ENCODE measurements at regions not wholly inside any gene's neighbourhood (a gene's known extent, or its start where the extent isn't known, plus 50 kb on each side); places are given as distances from the start of the nearest gene placed in this dataset.

DNA sequence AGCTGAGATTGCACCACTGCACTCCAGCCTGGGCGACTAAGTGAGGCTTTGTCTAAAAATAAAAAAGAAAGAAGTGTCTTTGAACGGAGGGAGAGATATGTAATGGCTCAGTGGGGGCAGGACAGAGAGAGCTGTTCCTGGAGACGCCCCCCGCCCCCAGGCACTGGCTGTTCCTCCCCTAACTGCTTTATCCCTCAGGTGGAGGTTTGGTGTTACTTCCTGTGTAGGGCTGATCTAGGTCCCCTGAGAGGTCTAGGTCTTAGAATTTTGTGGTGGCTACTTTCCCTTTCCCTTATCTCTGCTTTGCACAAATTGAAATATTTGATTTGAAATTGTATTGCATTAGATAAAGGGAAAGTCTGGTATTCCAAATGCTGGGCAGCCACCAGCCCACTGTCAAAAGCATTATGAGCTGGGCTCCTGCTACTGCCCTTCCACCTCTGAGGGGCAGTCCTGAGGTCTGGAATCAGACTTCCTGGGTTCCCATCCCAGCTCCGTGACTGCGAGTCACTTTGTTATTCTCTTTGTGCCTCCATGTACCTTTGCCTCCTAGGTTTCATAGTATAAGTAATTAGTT is 134.8 kb upstream of the KIF26B start:
- H3K4me1 ChIP-seq (ENCODE audit: control insufficient read depth in 2 of 3, insufficient read depth in 2 of 3, low read depth in 1 of 3, low read length in 3 of 3): no peaks in the 10 kb centered on the region
- no peak overlapping the region for H3K9ac ChIP-seq (ENCODE audit: low read length in 3 of 3)
- no peak for FAIRE-seq
- H3K9me3 ChIP-seq (ENCODE audit: control insufficient read depth in 2 of 3, insufficient read depth in 1 of 3, low read length in 3 of 3): no peaks in the 10 kb centered on the region
- TF ChIP-seq, protein P1, sequence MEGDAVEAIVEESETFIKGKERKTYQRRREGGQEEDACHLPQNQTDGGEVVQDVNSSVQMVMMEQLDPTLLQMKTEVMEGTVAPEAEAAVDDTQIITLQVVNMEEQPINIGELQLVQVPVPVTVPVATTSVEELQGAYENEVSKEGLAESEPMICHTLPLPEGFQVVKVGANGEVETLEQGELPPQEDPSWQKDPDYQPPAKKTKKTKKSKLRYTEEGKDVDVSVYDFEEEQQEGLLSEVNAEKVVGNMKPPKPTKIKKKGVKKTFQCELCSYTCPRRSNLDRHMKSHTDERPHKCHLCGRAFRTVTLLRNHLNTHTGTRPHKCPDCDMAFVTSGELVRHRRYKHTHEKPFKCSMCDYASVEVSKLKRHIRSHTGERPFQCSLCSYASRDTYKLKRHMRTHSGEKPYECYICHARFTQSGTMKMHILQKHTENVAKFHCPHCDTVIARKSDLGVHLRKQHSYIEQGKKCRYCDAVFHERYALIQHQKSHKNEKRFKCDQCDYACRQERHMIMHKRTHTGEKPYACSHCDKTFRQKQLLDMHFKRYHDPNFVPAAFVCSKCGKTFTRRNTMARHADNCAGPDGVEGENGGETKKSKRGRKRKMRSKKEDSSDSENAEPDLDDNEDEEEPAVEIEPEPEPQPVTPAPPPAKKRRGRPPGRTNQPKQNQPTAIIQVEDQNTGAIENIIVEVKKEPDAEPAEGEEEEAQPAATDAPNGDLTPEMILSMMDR (IDR thresholded peaks at IDR 0.05; ENCODE audit: borderline replicate concordance, extremely low read depth, insufficient read depth): no peak
- H3K36me3 ChIP-seq (ENCODE audit: control insufficient read depth in 2 of 3, insufficient read depth in 3 of 3, low read length in 3 of 3): no peaks in the 10 kb centered on the region
- no peak overlapping the region for H3K4me3 ChIP-seq (ENCODE audit: low read length in 3 of 3)
- DNase-seq: no peak
- H3K27ac ChIP-seq (ENCODE audit: low read depth in 2 of 2, low read length in 2 of 2): no peak overlapping the region
- intact Hi-C loops (cut with DNase I): no loop called here
- no peaks in the 10 kb centered on the region for H3K27me3 ChIP-seq (ENCODE audit: control insufficient read depth, insufficient read depth, low read length)

DNA sequence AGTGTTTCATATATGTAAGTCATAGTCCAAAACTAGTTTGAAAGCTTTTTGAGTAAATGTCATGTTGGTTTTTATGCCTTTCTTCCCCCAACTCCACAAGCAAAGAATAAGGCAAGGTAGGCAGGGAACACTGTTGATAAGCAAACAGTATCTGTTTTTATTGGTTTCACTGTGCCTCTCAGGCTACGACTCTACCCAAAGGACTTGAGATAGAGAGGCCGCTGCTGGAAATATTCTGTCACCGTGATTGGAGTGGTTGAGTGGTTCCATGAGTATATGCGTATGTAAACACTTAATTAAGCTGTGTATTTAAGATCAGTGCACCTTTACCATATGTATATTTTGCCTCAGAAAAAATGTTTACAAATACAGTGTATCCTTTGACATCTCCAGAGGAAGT is 138.1 kb upstream of the KIF26B start:
- Histone ChIP-seq H3K9me3 (ENCODE audit: control insufficient read depth in 2 of 3, insufficient read depth in 1 of 3, low read length in 3 of 3) (no peaks in the 10 kb centered on the region), H3K4me1 (ENCODE audit: control insufficient read depth in 2 of 3, insufficient read depth in 2 of 3, low read depth in 1 of 3, low read length in 3 of 3) (no peaks in the 10 kb centered on the region), H3K4me3 (ENCODE audit: low read length in 3 of 3) (no peak overlapping the region), H3K27me3 (ENCODE audit: control insufficient read depth, insufficient read depth, low read length) (no peaks in the 10 kb centered on the region), H3K27ac (ENCODE audit: low read depth in 2 of 2, low read length in 2 of 2) (no peak overlapping the region), H3K9ac (ENCODE audit: low read length in 3 of 3) (no peak overlapping the region), H3K36me3 (ENCODE audit: control insufficient read depth in 2 of 3, insufficient read depth in 3 of 3, low read length in 3 of 3) (no peaks in the 10 kb centered on the region)
- TF ChIP-seq, protein P1 (IDR thresholded peaks at IDR 0.05; ENCODE audit: borderline replicate concordance, extremely low read depth, insufficient read depth): no peak
- FAIRE-seq: no peak
- intact Hi-C loops (cut with DNase I): no loop called here
- DNase-seq: no peak

DNA sequence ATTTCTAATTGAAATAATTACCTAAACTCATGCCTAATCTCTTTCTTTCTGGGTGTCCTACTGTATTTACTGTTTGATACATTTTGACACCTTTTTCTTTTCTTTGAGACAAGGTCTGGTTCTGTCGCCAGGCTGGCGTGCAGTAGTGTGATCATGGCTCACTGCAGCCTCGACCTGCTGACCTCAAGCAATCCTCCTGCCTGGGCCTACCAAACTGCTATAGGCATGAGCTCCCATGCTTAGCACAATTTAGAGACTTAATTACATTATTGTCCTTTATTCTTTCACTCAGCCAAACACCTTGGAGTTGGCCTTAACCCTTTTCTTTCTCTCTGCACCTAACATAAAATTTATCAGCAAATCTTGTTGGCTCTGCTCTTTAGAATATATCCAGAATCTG is 139.8 kb upstream of the KIF26B start:
- H3K9me3 ChIP-seq (ENCODE audit: control insufficient read depth in 2 of 3, insufficient read depth in 1 of 3, low read length in 3 of 3): no peaks in the 10 kb centered on the region
- DNase-seq (peak in 3 of 5 donors; percentile 51 to 58 (median 57)), FAIRE-seq (no peak)
- TF ChIP-seq, protein P1 (IDR thresholded peaks at IDR 0.05; ENCODE audit: borderline replicate concordance, extremely low read depth, insufficient read depth): no peak
- H3K27ac ChIP-seq (ENCODE audit: low read depth in 2 of 2, low read length in 2 of 2): no peak overlapping the region
- intact Hi-C loops (cut with DNase I): no loop called here
- H3K36me3 ChIP-seq (ENCODE audit: control insufficient read depth in 2 of 3, insufficient read depth in 3 of 3, low read length in 3 of 3): no peaks in the 10 kb centered on the region
- no peak overlapping the region for H3K9ac ChIP-seq (ENCODE audit: low read length in 3 of 3)
- H3K27me3 ChIP-seq (ENCODE audit: control insufficient read depth, insufficient read depth, low read length): no peaks in the 10 kb centered on the region
- H3K4me1 ChIP-seq (ENCODE audit: control insufficient read depth in 2 of 3, insufficient read depth in 2 of 3, low read depth in 1 of 3, low read length in 3 of 3): no peaks in the 10 kb centered on the region
- no peak overlapping the region for H3K4me3 ChIP-seq (ENCODE audit: low read length in 3 of 3)

Measured in kidney (tissue), 13 donors.